GM21737 (cell line): ENCODE measurements at regions not wholly inside any gene's neighbourhood (a gene's known extent, or its start where the extent isn't known, plus 50 kb on each side); places are given as distances from the start of the nearest gene placed in this dataset.

Source experiments
- ATAC-seq: cut with Tn5 transposase; IDR thresholded peaks from one replicate; pipeline ENCODE4 v1.9.1; 2021; ENCODE audit warnings: mild to moderate bottlenecking, moderate library complexity; ENCODE audit not compliant: unreplicated experiment

DNA sequence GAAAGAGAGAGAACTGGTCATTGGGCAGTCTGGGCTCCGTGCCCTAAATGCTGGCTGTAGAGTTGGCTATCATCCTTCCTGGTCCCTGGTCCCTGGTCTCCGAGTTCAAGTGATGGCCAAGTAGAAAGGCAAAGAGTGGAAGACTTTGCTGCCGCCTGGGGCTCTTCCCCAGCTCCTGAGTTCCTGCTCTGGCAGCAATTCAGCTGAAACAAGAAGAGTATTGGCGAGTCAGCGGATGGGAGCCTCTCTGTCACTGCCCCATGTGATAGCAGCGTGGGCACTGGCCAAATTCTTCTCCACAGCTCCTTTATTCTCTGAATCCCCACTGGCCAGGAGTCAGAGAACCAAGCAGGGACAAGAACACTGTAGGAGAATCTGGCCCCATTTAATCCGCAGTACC lies 351.0 kb upstream of the POU3F3 start:
- no peak for ATAC-seq

DNA sequence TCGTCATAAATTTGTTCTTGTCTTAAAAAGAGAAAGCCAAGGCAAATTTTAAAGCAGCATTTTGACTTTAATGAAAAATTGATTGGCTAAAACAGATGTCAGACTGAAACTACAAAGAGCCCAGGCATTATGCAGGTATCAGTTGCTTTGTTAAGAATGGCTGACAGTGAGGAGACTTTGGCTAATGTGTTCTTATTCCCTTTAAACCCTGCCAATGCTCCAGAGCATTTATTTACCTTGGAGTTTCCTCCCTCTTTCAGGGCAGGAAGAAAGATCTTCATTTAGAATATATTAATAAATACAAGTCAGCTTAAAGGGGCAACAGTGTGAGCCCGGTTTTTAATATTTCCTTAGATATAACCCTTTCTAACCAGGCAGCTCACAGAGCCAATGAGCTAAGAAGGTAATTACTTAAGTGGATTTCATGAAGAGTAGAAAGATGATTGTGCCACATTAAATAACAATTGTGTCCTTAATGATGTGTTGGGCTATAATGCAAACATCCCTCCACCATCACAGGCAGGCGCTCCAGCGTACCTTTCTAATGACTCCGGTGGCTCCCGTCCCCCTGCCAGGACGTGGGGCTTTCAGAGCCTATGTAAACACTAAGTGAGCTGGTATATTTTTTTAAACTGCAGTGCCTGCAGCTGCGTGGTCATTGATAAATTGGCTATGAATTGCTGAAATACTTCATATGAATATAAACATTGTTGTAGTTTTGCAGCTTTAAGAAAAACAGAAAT lies 349.4 kb upstream of the POU3F3 start:
- no peak for ATAC-seq

DNA sequence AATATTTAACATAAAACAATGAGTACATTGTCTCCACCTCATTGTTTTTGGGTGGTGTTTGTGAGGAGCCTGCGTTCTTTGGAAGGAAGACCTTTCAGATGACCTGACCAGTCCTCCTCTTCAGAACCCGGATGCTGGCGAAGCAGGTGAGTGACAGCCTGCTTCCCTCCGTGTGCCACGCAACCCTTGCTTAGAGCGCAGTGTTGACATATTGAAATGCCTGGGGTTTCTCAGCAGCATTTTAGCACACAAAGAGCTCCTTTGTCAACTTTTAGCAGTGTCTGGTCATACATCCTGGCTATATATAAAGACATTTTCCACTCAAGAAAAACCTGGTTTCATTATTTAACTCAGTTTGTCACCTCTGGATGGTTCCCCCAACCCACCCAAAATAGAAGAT lies 335.7 kb upstream of the POU3F3 start:
- ATAC-seq = no peak

DNA sequence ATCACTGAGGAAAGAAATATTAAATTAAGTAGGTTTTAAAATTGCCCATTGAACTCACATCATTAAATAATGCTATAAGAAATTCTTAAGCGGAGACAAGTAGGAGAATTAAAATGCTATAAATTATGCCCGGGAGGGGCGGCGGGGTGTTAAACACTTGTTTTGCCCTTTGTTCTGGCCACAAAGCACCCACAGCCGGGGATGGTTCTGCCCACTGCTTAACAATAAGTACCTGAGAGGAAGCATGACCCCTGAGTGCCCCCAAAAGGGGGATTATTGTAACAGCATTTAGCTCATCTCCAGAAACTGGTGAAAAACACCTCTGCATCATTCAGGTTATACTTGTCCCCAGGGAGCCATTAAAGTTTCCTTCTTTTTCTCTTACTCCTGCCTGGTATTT lies 332.7 kb upstream of the POU3F3 start:
- ATAC-seq = no peak

DNA sequence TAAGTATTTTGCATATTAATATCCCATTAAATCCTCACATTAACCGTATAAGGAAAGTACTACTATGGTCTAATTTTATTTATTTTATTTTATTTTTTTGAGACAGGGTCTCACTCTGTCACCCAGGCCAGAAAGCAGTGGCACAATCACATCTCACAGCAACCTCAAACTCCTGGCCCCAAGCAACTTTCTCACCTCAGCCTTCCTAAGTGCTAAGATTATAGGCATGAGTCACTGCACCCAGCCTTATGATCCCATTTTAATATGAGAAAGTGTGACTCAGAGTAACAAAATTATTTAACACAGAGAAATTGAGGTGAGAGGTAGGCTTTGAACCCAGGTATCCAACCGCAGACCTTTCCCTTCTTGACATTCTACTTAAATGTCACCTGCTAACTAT lies 330.0 kb upstream of the POU3F3 start:
- no peak for ATAC-seq

DNA sequence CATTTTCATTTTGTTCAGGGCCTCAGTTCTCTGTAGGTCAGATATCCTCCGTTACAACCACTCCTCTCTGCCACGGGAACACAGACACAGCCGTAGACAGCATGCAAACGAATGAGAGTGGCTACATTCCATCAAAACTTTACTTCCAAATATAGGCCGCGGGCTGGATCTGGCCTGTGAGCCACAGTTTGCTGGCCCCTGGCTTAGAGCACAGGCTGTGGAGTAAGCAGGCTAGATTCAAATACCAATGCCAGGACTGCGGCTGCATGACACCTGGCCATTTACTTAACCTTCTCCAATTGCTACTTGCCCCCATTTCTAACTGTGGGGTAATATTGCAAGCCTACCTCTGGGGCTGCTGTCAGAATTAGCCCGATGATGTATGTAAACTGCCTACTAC lies 325.8 kb upstream of the POU3F3 start:
- ATAC-seq = no peak

DNA sequence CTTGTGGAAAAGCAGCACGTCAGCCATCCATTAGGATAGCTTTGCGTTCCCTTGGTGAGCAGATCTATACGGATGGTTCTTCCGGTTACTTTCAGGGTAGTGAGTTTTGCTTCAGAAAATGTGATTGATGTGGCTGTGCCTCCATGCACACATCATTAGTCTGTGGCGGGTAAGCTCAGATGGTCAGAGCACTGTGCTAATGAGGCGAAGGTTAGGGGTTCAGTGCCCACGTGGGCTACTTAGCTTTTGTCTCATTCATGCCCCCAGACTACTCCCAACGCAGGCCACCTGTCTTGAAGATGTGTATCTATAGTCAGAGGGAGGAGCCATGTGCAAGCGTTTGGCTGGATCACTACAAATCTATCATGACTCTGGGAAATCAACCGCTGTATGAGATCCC lies 322.8 kb upstream of the POU3F3 start:
- no peak for ATAC-seq

DNA sequence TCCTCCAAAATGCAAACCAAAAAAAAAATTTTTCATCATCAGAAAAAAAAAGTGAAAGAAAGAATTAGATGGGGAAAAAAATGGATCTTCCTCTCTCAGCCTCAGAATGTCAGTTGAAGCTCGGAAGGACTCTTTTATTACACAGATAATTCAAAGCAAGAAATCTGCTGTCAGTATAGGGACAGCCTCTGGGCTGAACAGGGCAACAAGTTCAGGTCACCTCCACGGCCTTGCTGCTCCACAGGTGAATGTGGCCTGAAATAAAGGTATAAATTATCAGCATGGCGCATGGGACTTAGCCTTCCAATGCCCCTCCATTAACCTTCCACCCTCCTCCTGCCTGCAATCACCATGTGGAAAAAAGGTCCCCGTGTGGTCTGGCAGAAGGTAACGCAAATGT lies 316.8 kb upstream of the POU3F3 start:
- no peak for ATAC-seq

DNA sequence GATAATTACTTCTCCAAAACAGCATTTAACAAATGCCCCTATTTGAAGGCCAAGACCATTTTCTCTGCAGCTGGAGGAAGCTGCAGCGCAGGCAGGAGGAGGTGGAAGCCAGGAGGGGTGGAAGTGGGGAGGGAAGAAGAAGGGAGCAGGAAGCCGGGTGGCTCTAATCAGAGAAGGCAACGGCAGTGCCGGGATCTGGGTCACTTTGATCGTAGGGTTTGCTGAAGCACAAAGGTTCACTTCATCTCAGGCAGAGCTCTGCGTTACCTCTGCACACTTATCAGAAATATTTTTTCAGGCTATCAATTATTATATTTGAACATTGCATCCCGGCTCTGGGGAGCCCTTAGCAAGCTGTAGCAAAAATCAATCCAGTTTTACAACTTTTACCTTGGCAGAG lies 315.8 kb upstream of the POU3F3 start:
- ATAC-seq = no peak

DNA sequence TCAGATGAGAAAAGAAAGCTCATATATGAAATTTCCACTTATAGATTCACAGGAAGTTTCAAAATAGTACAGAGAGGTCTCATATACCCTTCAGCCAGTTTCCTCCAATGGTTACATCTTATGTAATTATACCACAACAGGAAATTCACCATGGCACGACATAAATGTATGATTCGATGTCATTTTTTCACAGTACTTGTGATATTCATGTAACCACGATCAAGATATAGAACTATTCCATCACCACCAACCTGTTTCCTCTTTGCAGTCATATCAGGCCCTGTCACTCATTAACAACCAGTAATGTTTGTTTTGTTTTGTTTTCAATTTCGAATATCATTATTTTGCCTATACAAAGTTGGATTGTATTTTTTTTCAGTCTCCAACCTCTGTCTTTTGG lies 314.3 kb upstream of the POU3F3 start:
- no peak for ATAC-seq

DNA sequence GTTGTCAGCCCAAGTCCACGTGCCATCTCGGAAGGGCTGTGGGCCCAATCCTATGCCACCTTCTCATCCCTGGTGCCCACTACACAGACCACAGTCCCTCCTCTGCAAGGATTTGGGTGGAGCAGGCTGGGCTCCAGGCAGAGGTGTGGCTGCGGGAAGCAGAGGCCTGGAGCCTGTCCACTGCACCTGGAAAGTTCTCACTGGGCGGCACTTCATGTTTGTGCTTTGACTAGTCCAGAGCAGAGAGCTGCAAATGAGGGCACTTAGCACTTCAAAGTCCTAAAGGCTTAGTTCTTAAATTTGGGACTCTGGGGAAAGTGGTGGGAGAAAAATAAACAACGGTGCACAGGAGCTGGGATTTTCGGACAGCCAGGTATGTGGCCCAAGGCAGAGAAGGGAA lies 308.9 kb upstream of the POU3F3 start:
- no peak for ATAC-seq

DNA sequence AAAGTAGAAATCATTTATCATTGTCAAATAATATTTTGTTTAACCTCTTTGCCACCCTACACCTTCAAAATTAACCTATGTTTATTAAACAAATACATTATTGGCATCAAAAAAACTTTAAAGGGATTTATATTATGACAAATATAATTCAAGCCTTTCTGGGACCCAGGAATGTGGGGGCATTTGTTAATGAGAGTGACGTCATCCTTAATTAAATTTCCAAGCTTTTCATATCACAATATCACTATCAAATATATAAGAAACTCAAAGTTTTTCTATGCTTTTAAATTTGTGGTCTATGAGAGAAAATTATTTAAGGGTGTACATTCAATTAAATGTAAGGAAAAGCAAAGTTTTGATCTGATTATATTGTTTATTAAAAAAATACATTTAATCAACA lies 307.4 kb upstream of the POU3F3 start:
- no peak for ATAC-seq

DNA sequence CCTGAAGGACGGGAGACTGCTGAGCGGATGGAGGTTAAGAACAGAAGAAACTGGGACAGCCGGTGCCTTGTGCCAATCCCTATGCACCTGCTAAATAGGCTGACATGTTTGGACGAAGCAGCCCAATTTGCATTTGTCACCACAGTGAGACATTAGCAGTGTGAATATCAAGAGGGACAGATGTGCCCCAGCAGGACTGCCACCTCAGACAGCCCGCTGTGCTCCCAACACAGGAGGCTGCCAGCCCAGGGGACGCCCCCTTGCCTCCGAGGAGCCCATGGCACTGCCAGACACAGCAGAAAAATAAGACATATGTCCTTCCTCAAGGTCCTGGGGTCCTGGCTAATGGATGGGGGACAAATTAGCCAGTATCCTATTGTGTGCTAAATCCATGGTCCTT lies 306.7 kb upstream of the POU3F3 start:
- no peak for ATAC-seq

DNA sequence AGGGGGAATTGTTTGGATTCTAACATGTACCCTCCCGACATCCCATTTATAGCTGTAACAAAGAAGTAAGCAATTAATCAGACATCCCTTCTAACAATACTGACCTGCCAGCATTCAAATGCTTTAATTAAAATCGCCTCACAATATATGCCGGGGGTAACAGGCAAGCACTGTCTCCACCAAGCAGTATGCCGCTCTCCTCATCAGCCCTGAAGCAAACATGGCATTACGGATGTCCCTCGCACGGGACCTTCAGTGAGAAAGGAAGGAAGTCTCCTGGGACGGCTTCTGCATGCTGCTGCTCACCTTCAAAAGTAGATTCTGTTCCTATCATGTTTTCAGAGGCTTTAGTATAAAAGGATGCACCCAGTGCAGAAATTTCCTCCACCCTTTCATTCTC lies 292.7 kb upstream of the POU3F3 start:
- no peak for ATAC-seq

DNA sequence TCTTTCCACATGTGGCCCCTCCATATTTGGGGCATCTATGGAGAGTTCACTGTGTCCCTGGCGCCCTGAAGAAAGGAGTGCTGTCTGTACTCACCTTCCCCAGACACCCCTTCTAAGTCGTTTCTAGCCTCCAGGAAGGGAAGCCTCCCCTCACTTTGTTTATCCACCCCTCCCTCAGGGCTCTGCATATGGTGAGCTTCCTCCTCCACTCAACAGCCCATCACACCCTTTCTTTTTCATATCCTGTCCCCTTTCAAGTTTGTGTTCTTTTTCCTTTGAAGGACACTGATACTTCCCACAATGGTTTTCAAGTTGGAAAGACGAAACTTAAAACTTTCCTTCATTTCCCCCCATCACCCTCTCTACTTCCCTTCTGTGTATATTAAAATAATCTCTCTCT lies 291.4 kb upstream of the POU3F3 start:
- ATAC-seq = no peak

DNA sequence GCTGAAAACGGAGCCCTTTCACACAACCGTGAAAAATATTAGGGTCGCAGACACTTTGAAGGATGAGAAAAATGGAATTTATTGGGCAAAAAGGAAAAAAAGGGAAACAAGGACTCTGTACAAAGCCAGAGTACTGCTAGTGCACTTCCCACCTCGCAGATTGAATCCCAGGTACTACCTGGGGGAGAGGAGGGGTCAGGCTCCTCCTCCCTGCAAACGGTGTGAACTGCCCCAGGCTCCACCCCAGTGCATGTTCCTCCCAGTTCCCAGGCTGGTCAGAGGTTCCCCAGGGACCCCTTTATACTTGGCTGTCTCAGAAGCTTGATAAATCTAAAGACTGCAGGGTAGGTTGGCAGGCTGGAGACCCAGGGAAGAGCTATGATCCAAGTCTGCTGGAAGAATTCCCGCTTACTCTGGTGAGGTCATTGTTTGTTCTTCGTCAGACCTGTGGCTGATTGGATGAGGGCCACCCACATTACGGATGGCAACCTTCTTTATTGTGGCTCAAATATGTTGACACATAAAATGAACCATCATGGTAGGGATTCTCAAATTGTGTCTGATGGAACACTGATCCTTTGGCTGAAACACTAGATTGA lies 290.4 kb upstream of the POU3F3 start:
- no peak for ATAC-seq

DNA sequence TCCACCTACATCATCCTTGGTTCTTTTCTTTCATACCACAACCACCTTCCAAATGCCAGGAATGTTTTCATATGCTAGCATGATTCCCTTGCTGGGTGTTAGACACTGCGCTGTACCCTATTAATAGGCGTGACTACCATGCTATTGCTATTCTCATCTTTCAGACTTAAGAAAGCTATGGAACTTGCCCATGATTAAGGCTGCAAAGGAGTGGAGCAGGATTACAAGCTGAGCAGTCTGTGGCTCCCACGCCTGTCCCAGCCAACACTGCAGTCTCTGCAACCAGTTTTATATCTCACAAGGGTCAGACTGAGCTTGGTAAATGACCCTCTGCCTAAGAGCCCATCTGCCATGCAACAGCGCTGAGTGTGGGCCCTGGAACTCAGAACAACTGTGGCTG lies 285.7 kb upstream of the POU3F3 start:
- ATAC-seq = no peak

DNA sequence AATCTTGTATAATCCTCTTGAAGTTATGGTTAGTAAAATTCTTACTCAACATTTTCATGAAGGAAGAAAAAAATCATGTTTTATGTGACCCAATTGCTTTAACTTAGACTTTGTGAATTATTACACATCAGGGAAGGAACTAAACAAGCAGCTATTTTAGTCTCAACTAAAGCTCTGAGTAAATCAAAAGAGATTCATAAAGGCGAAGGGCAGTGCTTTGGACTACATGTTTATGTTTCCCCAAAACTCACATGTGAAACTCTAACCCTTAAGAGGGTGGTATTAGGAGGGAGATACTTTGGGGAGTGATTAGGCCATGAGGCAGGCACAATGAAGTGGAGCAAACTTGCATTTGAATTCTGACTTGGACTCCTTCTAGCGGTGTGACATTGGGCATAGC lies 283.7 kb upstream of the POU3F3 start:
- no peak for ATAC-seq

DNA sequence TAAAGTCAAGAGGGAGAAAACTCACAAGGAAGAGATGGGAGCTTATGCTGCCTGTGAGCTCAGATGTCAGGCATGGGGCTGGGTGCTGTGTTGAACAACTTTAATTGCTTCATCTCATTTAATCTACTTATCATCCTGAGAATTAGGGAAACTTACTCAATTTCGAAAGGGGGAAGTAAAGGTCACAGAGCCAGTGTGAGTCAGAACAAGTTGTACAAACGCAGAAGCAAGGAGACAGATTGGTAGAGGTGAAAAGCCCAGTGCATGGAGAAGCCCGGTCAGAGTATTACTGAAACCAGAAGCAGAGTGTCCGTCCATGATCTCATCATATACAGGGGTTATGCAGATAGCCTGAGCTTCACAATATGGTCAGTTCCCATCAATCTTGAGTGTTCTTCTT lies 281.1 kb upstream of the POU3F3 start:
- ATAC-seq = no peak

DNA sequence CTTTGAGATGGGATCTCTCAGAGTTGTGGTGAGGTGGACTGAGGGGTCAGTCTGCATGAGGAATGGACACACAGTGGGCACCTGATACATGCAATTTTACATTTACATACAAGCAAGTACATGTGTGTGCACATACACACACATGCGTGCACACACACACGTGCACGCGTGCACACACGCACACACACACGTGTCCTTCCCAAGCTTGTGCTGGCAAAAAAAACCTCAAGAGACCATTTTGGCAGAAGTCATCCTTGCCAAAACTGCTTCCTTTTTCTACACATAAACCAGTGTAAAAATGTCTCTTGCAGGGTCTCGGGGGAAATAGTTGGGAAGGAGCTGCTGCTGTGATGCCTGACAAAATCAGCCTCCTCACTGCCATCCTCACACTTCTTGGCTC lies 279.5 kb upstream of the POU3F3 start:
- ATAC-seq = no peak

DNA sequence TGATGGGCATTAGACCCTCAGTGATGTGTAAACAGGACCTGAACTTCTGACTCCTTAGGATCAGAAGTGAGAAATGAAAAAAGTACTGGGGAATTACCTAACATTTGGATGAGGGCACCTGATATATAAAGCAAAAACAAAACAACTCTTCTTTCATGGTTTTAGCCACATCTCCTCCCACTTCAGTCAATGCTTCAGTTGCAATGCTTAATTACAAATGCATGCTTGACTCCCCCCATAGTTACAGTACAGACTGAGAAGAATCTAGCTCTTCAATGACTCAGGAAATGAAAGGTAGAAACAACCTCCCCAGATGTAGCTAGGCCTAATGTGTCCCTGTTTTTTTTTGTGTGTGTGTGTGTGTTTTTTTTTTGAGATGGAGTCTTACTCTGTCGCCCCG lies 276.8 kb upstream of the POU3F3 start:
- no peak for ATAC-seq

DNA sequence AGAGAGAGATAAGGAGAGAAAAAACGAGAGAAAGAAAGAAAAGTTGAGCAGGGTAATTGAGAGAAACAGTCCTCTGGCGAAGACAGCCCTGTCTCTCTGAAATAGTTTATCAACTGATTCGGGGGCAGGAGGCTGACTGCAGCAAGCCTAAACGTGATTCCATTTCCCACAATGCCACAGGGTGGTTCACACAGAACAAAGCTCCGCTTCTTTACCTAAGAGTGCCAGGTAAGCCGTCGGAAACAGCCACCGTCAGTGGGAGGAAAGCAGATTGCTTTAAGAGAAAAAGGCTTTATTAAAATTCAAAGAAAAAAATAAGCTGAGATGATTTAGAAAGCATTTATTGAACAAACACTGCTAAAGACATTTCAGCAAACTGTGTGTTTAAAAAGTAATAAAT lies 271.4 kb upstream of the POU3F3 start:
- ATAC-seq = no peak

DNA sequence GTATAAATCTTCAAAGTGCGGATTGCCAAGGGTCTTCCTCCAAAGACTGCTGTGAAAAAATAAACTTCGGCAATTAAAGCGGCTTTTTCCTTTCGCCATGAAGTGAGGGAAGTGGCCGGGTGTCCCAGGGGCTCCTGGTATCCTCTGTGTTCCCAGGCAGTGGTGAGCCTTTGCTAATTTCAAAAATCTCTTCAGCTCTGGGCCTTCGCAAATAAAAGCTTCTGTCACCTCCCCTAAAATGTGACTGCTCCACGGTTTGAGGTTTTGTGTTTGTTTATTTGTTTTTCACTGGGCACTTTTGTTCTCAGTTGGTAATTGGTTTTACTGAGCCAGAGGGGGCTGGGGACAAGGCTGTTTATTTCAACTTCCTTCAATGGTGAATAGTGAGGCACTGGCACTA lies 270.1 kb upstream of the POU3F3 start:
- no peak for ATAC-seq
